DMS114 treated with DMSO at 0.1 percent for 48 hours (cell line): ENCODE measurements at regions not wholly inside any gene's neighbourhood (a gene's known extent, or its start where the extent isn't known, plus 50 kb on each side); places are given as distances from the start of the nearest gene placed in this dataset.

Source experiments
- DNase-seq: peaks from one replicate; lab custom pipeline; 2025; ENCODE audit not compliant: unreplicated experiment; lab: John Stamatoyannopoulos, UW

- DNase-seq = no peak
Measured at GRCh38 chr12:127290251-127290650, 976.7 kb upstream of the TMEM132C start.

GRCh38 chr12:127292736-127293135 is 974.2 kb upstream of the TMEM132C start:
- no peak for DNase-seq

DNA sequence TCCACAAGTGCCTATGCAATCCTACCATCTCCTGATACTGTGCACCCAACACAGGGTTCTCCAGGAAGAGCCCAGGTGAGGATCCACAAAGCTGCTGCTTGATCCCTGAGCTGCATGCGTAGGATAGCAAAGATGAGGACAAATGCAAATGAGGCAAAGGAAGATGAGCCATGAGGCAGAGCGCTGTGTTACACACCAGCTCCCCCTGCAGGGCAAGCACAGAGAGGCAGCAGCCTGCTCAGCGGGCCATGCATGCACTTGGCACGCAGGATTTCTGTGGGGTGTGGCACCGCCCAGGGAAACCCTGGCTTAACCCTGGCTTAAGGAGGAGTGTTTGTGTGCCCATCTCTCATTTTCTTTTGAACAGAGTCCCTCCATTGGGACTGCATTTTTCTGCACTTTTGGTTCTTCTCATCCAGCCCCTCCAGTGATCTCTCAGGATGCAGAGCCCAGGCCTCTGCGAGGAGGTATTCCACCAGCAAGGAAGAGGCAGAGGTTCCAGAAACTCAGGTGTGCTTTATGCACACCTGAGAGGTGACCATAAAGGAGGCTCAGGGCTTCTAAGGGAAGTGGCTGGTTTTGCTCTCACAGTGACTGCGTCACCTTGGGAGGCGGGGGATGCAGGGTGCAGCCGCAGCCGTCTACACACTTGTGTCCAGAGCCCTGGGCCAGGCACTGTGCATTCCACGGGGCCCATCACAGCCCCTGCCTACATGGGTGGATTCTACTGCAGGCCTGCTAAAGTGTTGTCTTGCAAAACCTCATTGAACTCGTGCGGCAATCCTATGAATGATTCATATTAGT is 973.3 kb upstream of the TMEM132C start:
- no peak for DNase-seq

DNA sequence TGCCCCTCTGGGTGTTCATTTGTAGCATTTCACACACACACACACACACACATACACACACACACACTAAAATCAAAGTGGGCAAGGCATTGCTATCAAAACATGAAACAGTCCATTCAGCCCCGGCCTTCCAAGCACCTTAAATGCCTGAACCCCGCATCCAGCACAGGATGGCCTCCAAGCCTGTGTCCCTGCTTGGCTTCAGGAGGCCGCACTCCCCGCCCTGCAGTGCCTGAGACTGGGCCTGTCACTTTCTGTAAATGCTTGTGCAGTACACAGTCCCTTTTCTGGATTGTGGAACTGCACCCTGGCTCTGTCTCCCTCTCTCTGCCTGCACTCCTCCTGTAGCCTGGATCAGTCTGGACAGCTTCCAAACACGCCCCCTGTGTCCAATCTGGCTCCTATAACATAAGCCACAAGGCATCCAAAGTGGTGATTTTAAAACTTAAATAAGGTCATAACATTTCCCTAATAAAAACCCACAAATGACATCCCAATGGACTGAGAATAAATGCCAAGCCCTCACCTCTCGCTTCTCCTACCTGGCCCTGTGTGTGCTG is 972.2 kb upstream of the TMEM132C start:
- no peak for DNase-seq

DNA sequence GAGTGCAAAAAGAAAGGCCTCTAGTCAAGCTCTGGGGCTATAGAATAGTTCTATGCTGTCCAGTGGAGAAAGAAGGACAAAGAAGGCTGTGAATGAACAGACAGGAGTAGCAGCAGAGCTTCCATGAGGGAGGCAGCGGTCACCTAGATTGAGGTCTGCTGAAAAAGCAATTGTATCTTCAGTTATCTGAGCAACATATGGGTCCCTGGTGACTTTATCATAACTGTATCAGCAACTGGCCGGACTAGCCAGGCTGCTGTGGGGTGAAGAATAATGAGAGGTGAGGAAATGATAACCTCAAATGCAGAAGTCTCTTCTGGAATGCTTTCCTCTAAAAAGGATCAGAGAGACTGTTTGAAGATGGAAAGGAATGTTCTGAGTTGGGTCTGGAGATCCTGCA is 971.3 kb upstream of the TMEM132C start:
- DNase-seq = no peak

DNA sequence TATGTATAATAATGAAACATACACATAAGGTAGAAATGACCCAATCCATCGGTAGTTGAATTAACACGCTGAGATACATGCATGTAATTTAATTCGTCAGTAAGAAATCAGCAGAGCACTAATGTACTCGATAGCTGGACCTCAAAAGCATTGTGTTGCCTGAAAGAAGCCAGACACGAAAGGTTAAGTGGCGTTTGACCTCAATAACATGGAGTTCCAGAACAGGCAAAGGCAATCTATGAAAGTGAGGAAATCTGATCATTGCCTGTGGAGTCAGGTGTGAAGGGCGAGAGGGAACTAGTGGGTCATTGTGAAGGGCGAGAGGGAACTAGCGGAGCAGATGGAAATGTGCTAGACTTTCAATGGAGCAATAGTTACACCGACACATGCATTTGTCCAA is 970.4 kb upstream of the TMEM132C start:
- no peak for DNase-seq

- DNase-seq = no peak
Measured at GRCh38 chr12:127297327-127297726, 969.6 kb upstream of the TMEM132C start.

GRCh38 chr12:127300075-127300474 is 966.9 kb upstream of the TMEM132C start:
- DNase-seq = no peak

DNA sequence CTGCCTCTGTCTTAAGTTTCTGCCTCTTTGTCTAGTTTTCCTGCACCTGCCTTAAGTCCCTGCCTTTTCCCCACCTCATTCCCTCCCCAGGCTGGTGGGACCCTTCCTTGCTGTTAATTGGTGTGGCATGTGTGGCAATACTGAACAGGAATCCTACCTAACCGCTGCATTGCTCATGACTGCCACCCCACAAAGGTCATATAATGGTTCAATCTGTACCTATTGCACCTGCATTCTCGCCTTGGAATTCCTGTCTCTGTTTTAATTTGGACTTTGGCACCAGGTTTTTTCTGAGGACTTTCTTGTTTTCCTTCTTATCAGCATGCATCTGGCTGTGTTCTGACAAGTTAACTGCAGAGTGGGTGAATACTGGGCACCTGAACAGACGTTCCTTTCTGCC is 966.2 kb upstream of the TMEM132C start:
- no peak for DNase-seq

GRCh38 chr12:127301876-127302275 is 965.1 kb upstream of the TMEM132C start:
- DNase-seq = no peak

- DNase-seq = no peak
Measured at GRCh38 chr12:127304751-127305725, 961.9 kb upstream of the TMEM132C start.

DNA sequence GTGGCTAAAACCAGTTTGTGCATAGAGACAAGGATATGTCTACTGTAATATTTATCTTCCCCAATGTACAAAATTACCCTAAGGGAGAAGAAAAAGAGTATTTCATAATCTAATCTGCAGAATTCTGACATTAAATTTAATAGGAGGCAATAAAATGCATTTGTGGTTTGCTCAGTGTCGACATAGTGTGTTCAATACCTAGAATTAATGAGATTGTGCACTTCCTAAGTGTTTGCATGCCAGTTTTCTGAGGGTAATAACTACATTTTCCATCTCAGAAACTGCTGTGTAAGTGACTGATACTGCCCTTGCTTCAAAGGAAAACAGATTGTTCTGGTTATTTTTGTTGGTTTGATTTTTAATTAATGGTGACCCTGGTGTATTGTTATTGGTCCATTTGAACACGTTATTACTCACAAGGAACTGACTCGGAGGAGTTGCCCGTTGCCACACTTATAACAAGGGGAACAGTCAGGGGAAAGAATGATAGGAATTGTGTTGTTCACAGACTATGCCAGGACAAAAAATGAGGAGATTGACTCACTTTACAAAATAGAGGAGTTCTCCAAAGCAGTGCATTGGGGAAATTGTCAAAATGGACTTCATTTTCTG is 960.3 kb upstream of the TMEM132C start:
- no peak for DNase-seq

- no peak for DNase-seq
Measured at GRCh38 chr12:127307528-127307927, 959.4 kb upstream of the TMEM132C start.

- no peak for DNase-seq
Measured at GRCh38 chr12:127308148-127308547, 958.8 kb upstream of the TMEM132C start.

DNA sequence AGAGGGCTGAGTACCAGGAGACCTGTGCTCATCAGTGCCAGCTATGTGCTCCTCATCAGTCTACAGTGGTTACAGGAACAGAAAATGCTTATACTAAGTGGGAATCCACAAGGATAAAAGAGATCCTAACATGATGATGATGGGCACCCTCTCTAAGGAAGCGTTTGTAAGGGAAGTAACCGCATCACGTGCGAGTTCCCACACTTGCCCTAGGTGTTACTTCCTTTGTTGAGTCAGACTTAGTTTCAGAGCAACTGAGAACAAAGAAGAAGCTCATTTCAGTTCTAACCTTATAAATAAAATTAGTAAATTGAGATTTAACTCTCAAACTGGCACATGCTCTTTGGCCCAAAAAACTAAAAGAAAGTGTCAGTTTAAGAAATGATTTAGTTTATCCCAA is 956.4 kb upstream of the TMEM132C start:
- no peak for DNase-seq

DNA sequence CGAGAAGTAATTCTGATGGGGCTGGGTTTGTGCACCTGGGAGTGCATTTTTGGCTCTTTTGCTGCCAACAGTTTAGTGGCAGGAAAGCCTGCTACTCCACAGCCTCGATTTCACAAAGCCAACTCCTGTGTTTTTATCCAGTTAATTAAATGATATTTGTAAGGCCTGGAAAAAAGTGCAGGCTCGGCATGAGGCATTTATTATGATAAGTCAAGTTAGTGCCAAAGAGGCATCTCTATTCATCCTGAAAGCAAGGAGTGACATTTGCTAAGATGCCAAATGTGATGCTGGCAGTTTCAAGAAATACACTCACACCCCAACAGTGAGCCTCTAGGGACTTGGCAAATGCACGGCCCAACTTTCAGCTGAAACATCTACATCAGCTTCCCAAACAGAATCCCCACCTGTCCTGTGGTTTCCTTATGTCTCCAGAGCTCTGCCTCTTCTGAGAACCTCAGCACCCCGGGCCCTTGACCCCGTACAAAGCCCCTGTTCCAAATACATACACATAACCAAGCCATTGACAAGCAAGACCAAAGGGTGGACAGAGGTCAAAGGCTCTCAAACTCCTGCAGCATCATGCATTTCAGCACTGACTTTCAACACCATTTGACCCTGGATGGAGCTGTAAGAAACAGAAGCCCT is 955.1 kb upstream of the TMEM132C start:
- DNase-seq = no peak

DNA sequence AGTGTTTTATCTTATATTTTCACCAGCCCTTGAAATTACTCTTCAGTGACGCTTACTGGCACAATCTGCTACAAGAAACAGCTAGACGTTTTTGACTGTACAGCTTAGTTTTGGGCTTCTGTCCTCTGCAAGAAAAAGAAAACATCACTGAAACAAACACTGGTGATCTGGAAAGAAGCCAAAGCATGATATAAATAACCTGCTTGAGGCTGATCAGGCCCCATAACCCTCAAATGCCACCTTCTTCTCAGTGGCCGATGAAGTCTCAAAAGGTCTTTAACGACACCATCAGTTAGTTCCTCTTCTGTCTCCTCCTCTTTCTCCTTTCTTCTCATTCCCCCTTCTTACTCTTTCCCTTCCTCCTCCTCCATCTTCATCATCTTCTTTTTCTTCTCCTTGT is 942.3 kb upstream of the TMEM132C start:
- DNase-seq = no peak

GRCh38 chr12:127327986-127328385 is 939.0 kb upstream of the TMEM132C start:
- DNase-seq = no peak

DNA sequence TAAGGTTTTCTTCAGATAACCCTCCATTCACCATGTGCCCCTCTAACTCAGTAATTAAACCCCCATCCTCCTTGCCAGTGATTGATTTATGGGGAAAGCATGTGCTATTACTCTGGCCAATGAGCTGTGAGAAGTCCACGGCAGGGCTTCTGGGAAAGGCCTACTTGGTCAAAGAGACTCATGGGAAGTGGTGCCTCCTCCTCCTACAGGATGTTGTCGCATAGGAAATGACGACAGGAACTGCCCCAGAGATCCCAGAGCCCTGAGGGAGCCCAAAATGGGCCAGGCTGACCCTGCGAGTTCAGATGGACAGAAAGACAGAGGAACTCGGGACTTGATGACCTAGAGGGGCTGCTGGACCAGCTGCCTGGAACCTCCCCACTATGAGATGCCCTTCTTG is 938.1 kb upstream of the TMEM132C start:
- DNase-seq = no peak

- DNase-seq = no peak
Measured at GRCh38 chr12:127334365-127334764, 932.6 kb upstream of the TMEM132C start.
